ENCODE measurements at regions not wholly inside any gene's neighbourhood (a gene's known extent, or its start where the extent isn't known, plus 50 kb on each side); places are given as distances from the start of the nearest gene placed in this dataset.
"Not testable (repeated sequence)": the region's sequence is repeated elsewhere in the genome, so short reads cannot be mapped to it uniquely, and the experiment has no call there.

GRCh38 chr17:22310717-22311686 lies 618.7 kb downstream of the KCNJ18 start:
- DNase-seq: no peak

- not testable (repeated sequence) for DNase-seq
These were observed 628.7 kb downstream of the KCNJ18 start for GRCh38 chr17:22321001-22321400.

- DNase-seq: not testable (repeated sequence)
These were observed 630.7 kb downstream of the KCNJ18 start for GRCh38 chr17:22322893-22323550.

- no peak for DNase-seq
These were observed 645.1 kb downstream of the KCNJ18 start for GRCh38 chr17:22337467-22337866.

- DNase-seq: not testable (repeated sequence)
These were observed 664.3 kb downstream of the KCNJ18 start for GRCh38 chr17:22356603-22357002.

GRCh38 chr17:22370988-22371387 lies 678.7 kb downstream of the KCNJ18 start:
- DNase-seq: not testable (repeated sequence)

- DNase-seq: no peak
These were observed 681.6 kb downstream of the KCNJ18 start for GRCh38 chr17:22373911-22374310.

- DNase-seq: no peak
These were observed 682.4 kb downstream of the KCNJ18 start for GRCh38 chr17:22374741-22375140.

GRCh38 chr17:22376747-22377146 lies 684.4 kb downstream of the KCNJ18 start:
- DNase-seq: not testable (repeated sequence)

GRCh38 chr17:22378748-22379147 lies 686.4 kb downstream of the KCNJ18 start:
- not testable (repeated sequence) for DNase-seq

- DNase-seq: not testable (repeated sequence)
These were observed 689.3 kb downstream of the KCNJ18 start for GRCh38 chr17:22381589-22381988.

GRCh38 chr17:22383772-22384460 lies 691.6 kb downstream of the KCNJ18 start:
- DNase-seq: not testable (repeated sequence)

GRCh38 chr17:22384461-22384800 lies 692.1 kb downstream of the KCNJ18 start:
- DNase-seq: not testable (repeated sequence)

GRCh38 chr17:22398446-22398845 lies 706.1 kb downstream of the KCNJ18 start:
- DNase-seq: not testable (repeated sequence)

- DNase-seq: not testable (repeated sequence)
These were observed 706.7 kb downstream of the KCNJ18 start for GRCh38 chr17:22399037-22399436.

- DNase-seq: not testable (repeated sequence)
These were observed 712.8 kb downstream of the KCNJ18 start for GRCh38 chr17:22405080-22405479.

GRCh38 chr17:22409160-22409751 lies 716.9 kb downstream of the KCNJ18 start:
- DNase-seq: no peak

GRCh38 chr17:22410136-22410535 lies 717.8 kb downstream of the KCNJ18 start:
- no peak for DNase-seq

- DNase-seq: no peak
These were observed 719.0 kb downstream of the KCNJ18 start for GRCh38 chr17:22411185-22411784.

- DNase-seq: no peak
These were observed 743.1 kb downstream of the KCNJ18 start for GRCh38 chr17:22435231-22435974.

GRCh38 chr17:22441776-22442175 lies 749.5 kb downstream of the KCNJ18 start:
- DNase-seq: no peak

- DNase-seq: no peak
These were observed 750.7 kb downstream of the KCNJ18 start for GRCh38 chr17:22443061-22443460.

Measured in stimulated activated CD4-positive, alpha-beta T cell treated with anti-CD3 and anti-CD28 coated beads, Interleukin-2, amount 100 ng/mL, for 48 hours (primary cell).